CD4-positive, alpha-beta T cell (primary cell): ENCODE measurements at regions not wholly inside any gene's neighbourhood (a gene's known extent, or its start where the extent isn't known, plus 50 kb on each side); places are given as distances from the start of the nearest gene placed in this dataset.

Experiments
- ATAC-seq: fragments of 200-7000 bp; cut with Tn5 transposase; one replicate; pipeline ENCODE4 v1.10.0; 2022; ENCODE audit warnings: mild to moderate bottlenecking; ENCODE audit not compliant: poor library complexity
- CTCF ChIA-PET: fragments of 350-600 bp; sonication (Branson Sonifier 250); formaldehyde crosslinking; loops from one replicate; lab custom pipeline; 2021; ENCODE audit warnings: antibody characterized with exemption, inconsistent platforms; lab: Charles Lee
- POLR2A ChIA-PET: fragments of 350-600 bp; sonication (Branson Sonifier 250); formaldehyde crosslinking; loops from one replicate; lab custom pipeline; 2021; ENCODE audit warnings: antibody characterized with exemption, inconsistent platforms; lab: Charles Lee
- DNase-seq, 14 experiments: peaks; one replicate each; pipeline ENCODE4 v3.0.0-alpha.2; 2013 to 2020; ENCODE audit warnings: mixed read lengths in 2 of 14
- H3K27ac ChIP-seq, 2 donors: one replicate each; pipeline versions ENCODE4 v1.5.1 to v1.7.0; 2013; ENCODE audit warnings: low read length in 2 of 2, low read depth in 1 of 2, mild to moderate bottlenecking in 1 of 2
- H3K27me3 ChIP-seq, 2 experiments: 1 replicate in 1 of 2; 2 replicates in 1 of 2; pipeline versions ENCODE4 v1.6.1 to v1.7.0; 2013; ENCODE audit warnings: low read length in 2 of 2, control low read depth in 1 of 2, mild to moderate bottlenecking in 1 of 2, moderate library complexity in 1 of 2; ENCODE audit not compliant: insufficient read depth in 2 of 2, control insufficient read depth in 1 of 2
- H3K36me3 ChIP-seq: one replicate; pipeline ENCODE4 v1.6.1; 2013; ENCODE audit warnings: low read length, control low read depth; ENCODE audit not compliant: insufficient read depth
- H3K4me1 ChIP-seq: one replicate; pipeline ENCODE4 v1.6.1; 2013; ENCODE audit warnings: low read length, control low read depth; ENCODE audit not compliant: insufficient read depth
- H3K4me3 ChIP-seq: one replicate; pipeline ENCODE4 v1.5.1; 2013; ENCODE audit warnings: mild to moderate bottlenecking, low read length, moderate library complexity
- H3K9me3 ChIP-seq, 2 experiments: 1 replicate in 1 of 2; 2 replicates in 1 of 2; pipeline versions ENCODE4 v1.6.1 to v1.7.0; 2013; ENCODE audit warnings: low read length in 2 of 2, mild to moderate bottlenecking in 2 of 2, control low read depth in 1 of 2, moderate library complexity in 1 of 2; ENCODE audit not compliant: control insufficient read depth in 1 of 2, insufficient read depth in 1 of 2
- H3K27ac Mint-ChIP-seq: one replicate; pipeline ENCODE4 v1.8.0; 2020; ENCODE audit warnings: mixed read lengths
- H3K27me3 Mint-ChIP-seq: one replicate; pipeline ENCODE4 v1.8.0; 2021; ENCODE audit warnings: mixed read lengths
- H3K36me3 Mint-ChIP-seq: one replicate; pipeline ENCODE4 v1.8.0; 2021; ENCODE audit warnings: low read depth, mixed read lengths
- H3K4me1 Mint-ChIP-seq: one replicate; pipeline ENCODE4 v1.8.0; 2021; ENCODE audit warnings: low read depth, mixed read lengths
- H3K4me3 Mint-ChIP-seq: one replicate; pipeline ENCODE4 v1.8.0; 2020; ENCODE audit warnings: mild to moderate bottlenecking, mixed read lengths
- H3K9me3 Mint-ChIP-seq: one replicate; pipeline ENCODE4 v1.8.0; 2020; ENCODE audit warnings: mixed read lengths
- CTCF ChIP-seq: fragments of 200-600 bp; IDR thresholded peaks from one replicate; pipeline ENCODE4 v1.8.0; 2022; ENCODE audit warnings: antibody characterized with exemption, mild to moderate bottlenecking
- intact Hi-C, 2 experiments: fragments of 100-400 bp; cut with DNase I in 1 of 2; cut with micrococcal nuclease in 1 of 2; formaldehyde crosslinking; loops; one replicate each; pipeline versions ENCODE4 v1.15.1 to v1.9.0; 2023 to 2025; cut with DNase I, micrococcal nuclease

GRCh38 chr14:27186048-27186447 lies 588.2 kb upstream of the NOVA1 start:
- Mint-ChIP-seq H3K27me3 (no peaks in the 10 kb centered on the region), H3K36me3 (no peaks in the 10 kb centered on the region), H3K27ac (no peak overlapping the region), H3K4me1 (no peaks in the 10 kb centered on the region), H3K9me3 (peaks cover 11% of the 10 kb centered on the region), H3K4me3 (no peak overlapping the region)
- Histone ChIP-seq H3K27ac (no peak overlapping the region), H3K4me1 (no peaks in the 10 kb centered on the region), H3K4me3 (no peak overlapping the region), H3K36me3 (no peaks in the 10 kb centered on the region), H3K27me3 (no peaks in the 10 kb centered on the region), H3K9me3 (peaks cover 0 to 7% of the 10 kb centered on the region in 2 experiments)
- DNase-seq (no peak), ATAC-seq (no peak)
- ChIA-PET CTCF (no interaction called here), POLR2A (no interaction called here)
- intact Hi-C loops: loop anchor here in 1 of 2 experiments (10.0 kb wide), 1 partner anchor 861 kb away; no protein-coding TSS in a partner anchor
- TF ChIP-seq CTCF: no peak

DNA sequence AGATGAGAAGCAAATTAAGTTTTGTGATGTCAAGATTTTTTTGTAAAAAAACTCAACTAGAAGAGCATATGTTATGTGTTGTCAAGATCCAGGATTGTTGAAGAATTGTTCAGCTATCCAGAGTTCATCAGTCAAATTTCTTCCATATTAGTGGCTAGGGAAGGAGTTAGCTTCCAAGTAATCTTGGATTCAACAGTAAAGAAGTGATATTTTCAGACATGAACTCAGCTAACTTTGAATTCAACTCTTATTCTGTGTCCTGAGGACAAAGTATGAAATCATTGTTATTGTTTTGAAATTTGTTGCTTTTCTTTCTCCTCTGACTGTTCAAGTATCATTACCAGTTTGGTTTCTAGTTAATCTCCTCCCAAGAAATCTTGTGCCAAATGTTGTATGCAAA lies 589.3 kb upstream of the NOVA1 start:
- POLR2A ChIA-PET: no interaction called here
- DNase-seq (no peak), ATAC-seq (no peak)
- no peaks in the 10 kb centered on the region for H3K27me3 ChIP-seq
- no peak for TF ChIP-seq CTCF
- Mint-ChIP-seq H3K4me1 (no peaks in the 10 kb centered on the region), H3K27me3 (no peaks in the 10 kb centered on the region), H3K9me3 (peaks cover 11% of the 10 kb centered on the region), H3K4me3 (no peak overlapping the region), H3K27ac (no peak overlapping the region), H3K36me3 (no peaks in the 10 kb centered on the region)
- no peaks in the 10 kb centered on the region for H3K4me1 ChIP-seq
- CTCF ChIA-PET: no interaction called here
- no peak overlapping the region for H3K4me3 ChIP-seq
- no peaks in the 10 kb centered on the region for H3K36me3 ChIP-seq
- peaks cover 0 to 5% of the 10 kb centered on the region in 2 experiments for H3K9me3 ChIP-seq
- H3K27ac ChIP-seq: no peak overlapping the region
- intact Hi-C loops: loop anchor here in 1 of 2 experiments (10.0 kb wide), 1 partner anchor 862 kb away; no protein-coding TSS in a partner anchor

DNA sequence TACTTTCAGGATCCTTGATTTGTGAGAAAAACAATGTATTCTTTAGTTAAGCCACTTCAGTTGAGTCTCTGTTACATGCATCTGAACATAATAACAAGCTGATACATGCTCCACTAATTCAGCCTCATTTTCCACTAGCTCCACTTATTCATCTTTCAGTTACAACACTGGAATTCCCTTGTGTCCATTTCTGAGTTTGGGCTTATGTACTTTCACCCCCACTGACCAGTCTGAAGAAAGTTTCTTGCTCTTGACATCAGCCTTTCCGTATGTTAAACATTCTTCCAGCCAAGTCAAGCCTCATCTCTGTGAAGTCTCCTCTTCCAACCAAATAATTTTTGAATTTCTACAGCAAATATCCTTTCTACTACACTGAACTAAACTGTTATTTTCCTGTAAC lies 592.5 kb upstream of the NOVA1 start:
- Histone ChIP-seq H3K4me1 (no peaks in the 10 kb centered on the region), H3K27ac (no peak overlapping the region), H3K4me3 (no peak overlapping the region), H3K9me3 (peaks cover 0 to 5% of the 10 kb centered on the region in 2 experiments), H3K36me3 (no peaks in the 10 kb centered on the region), H3K27me3 (no peaks in the 10 kb centered on the region)
- H3K9me3 Mint-ChIP-seq: peaks cover 18% of the 10 kb centered on the region
- ChIA-PET POLR2A (no interaction called here), CTCF (no interaction called here)
- H3K36me3 Mint-ChIP-seq: no peaks in the 10 kb centered on the region
- no peak for TF ChIP-seq CTCF
- DNase-seq (no peak), ATAC-seq (no peak)
- no peak overlapping the region for H3K27ac Mint-ChIP-seq
- no peak overlapping the region for H3K4me3 Mint-ChIP-seq
- H3K27me3 Mint-ChIP-seq: no peaks in the 10 kb centered on the region
- no peaks in the 10 kb centered on the region for H3K4me1 Mint-ChIP-seq
- intact Hi-C loops: no loop called here
